Astrocyte (in vitro differentiated cells and primary cell): ENCODE measurements at regions not wholly inside any gene's neighbourhood (a gene's known extent, or its start where the extent isn't known, plus 50 kb on each side); places are given as distances from the start of the nearest gene placed in this dataset.

Source experiments
- DNase-seq: peaks from one replicate; pipeline ENCODE4 v3.0.0-alpha.2; 2010; ENCODE audit warnings: low read depth
- FAIRE-seq: peaks from 2 replicates; lab custom pipeline; 2011; peaks lifted over from hg19 to GRCh38; lab: Jason Lieb, UNC
- H2AFZ ChIP-seq: 2 replicates; pipeline ENCODE4 v1.6.0; 2012; ENCODE audit warnings: low read depth, low read length, inconsistent platforms
- H3K27ac ChIP-seq: 2 replicates; pipeline ENCODE4 v1.5.1; 2011; ENCODE audit warnings: low read depth, low read length, inconsistent platforms
- H3K27me3 ChIP-seq: 2 replicates; pipeline ENCODE4 v1.6.0; 2011; ENCODE audit warnings: low read length, inconsistent platforms; ENCODE audit not compliant: insufficient read depth
- H3K36me3 ChIP-seq: 2 replicates; pipeline ENCODE4 v1.5.1; 2011; ENCODE audit warnings: low read length, inconsistent platforms; ENCODE audit not compliant: insufficient read depth
- H3K4me1 ChIP-seq: 2 replicates; pipeline ENCODE4 v1.5.1; 2011; ENCODE audit warnings: low read length, inconsistent platforms; ENCODE audit not compliant: insufficient read depth
- H3K4me2 ChIP-seq: 2 replicates; pipeline ENCODE4 v1.6.0; 2012; ENCODE audit warnings: low read length, inconsistent platforms
- H3K4me3 ChIP-seq: 2 replicates; pipeline ENCODE4 v1.5.1; 2011; ENCODE audit warnings: low read depth, mild to moderate bottlenecking, low read length, inconsistent platforms; ENCODE audit not compliant: insufficient read depth
- H3K79me2 ChIP-seq: 2 replicates; pipeline ENCODE4 v1.6.0; 2012; ENCODE audit warnings: mild to moderate bottlenecking, low read length, inconsistent platforms; ENCODE audit not compliant: insufficient read depth
- H3K9ac ChIP-seq: 2 replicates; pipeline ENCODE4 v1.6.0; 2012; ENCODE audit warnings: mild to moderate bottlenecking, low read length, inconsistent platforms
- H3K9me3 ChIP-seq: 2 replicates; pipeline ENCODE4 v1.5.1; 2012; ENCODE audit warnings: low read depth, mild to moderate bottlenecking, low read length, inconsistent platforms; ENCODE audit not compliant: insufficient read depth
- H4K20me1 ChIP-seq: 2 replicates; pipeline ENCODE4 v1.6.0; 2012; ENCODE audit warnings: low read length, inconsistent platforms; ENCODE audit not compliant: insufficient read depth
- H3K27ac Mint-ChIP-seq: one replicate; pipeline ENCODE4 v1.8.0; 2021; ENCODE audit warnings: mild to moderate bottlenecking, mixed read lengths; ENCODE audit not compliant: unreplicated experiment
- H3K27me3 Mint-ChIP-seq: one replicate; pipeline ENCODE4 v1.8.0; 2021; ENCODE audit warnings: low read depth, mixed read lengths; ENCODE audit not compliant: unreplicated experiment
- H3K36me3 Mint-ChIP-seq: one replicate; pipeline ENCODE4 v1.8.0; 2021; ENCODE audit warnings: low read depth, mixed read lengths; ENCODE audit not compliant: unreplicated experiment
- H3K4me1 Mint-ChIP-seq: one replicate; pipeline ENCODE4 v1.8.0; 2021; ENCODE audit warnings: low read depth, mixed read lengths; ENCODE audit not compliant: unreplicated experiment
- H3K4me3 Mint-ChIP-seq: one replicate; pipeline ENCODE4 v1.8.0; 2021; ENCODE audit warnings: mild to moderate bottlenecking, moderate library complexity, mixed read lengths; ENCODE audit not compliant: unreplicated experiment
- H3K9me3 Mint-ChIP-seq: one replicate; pipeline ENCODE4 v1.8.0; 2021; ENCODE audit warnings: mild to moderate bottlenecking, mixed read lengths; ENCODE audit not compliant: unreplicated experiment
- EZH2 ChIP-seq: IDR thresholded peaks from 2 replicates; pipeline ENCODE4 v1.6.1; 2012; ENCODE audit warnings: mild to moderate bottlenecking, low read length, inconsistent platforms; ENCODE audit not compliant: insufficient read depth
- TF ChIP-seq, protein P1 (sequence below): IDR thresholded peaks from 2 replicates; pipeline ENCODE4 v1.5.1; 2011; ENCODE audit warnings: low read depth, mild to moderate bottlenecking, inconsistent platforms, low read length, moderate library complexity; ENCODE audit not compliant: insufficient read depth

DNA sequence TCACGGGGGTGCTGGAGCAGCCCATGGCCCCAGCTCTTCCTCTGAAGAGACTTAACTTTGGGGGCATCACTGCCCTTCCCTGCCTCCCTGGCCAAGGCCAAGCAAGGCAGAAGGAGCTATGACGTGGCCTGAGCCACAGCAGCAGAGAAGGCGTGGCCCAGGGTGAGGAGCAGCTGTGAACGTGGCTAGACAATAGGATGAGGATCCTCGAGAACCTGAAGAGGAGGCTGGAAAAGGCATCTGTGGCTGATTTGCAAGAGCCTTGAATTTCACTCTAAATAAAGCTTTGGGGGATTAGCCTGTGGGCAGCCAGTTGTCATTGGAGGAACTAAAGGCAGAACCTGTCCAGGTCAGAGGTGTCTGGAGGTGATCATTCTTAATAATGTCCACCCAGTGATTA lies 652.9 kb upstream of the ID2 start:
- no peaks in the 10 kb centered on the region for H3K36me3 Mint-ChIP-seq
- H3K27me3 Mint-ChIP-seq, result peaks cover 19% of the 10 kb centered on the region
- no peak overlapping the region for H3K4me3 Mint-ChIP-seq
- no peaks in the 10 kb centered on the region for H3K4me1 ChIP-seq
- no peak overlapping the region for H3K27ac ChIP-seq
- DNase-seq (no peak), FAIRE-seq (no peak)
- no peak overlapping the region for H3K9ac ChIP-seq
- H4K20me1 ChIP-seq, result no peaks in the 10 kb centered on the region
- H3K4me1 Mint-ChIP-seq, result no peaks in the 10 kb centered on the region
- H3K4me3 ChIP-seq, result no peak overlapping the region
- H3K36me3 ChIP-seq, result no peaks in the 10 kb centered on the region
- TF ChIP-seq, protein P1, sequence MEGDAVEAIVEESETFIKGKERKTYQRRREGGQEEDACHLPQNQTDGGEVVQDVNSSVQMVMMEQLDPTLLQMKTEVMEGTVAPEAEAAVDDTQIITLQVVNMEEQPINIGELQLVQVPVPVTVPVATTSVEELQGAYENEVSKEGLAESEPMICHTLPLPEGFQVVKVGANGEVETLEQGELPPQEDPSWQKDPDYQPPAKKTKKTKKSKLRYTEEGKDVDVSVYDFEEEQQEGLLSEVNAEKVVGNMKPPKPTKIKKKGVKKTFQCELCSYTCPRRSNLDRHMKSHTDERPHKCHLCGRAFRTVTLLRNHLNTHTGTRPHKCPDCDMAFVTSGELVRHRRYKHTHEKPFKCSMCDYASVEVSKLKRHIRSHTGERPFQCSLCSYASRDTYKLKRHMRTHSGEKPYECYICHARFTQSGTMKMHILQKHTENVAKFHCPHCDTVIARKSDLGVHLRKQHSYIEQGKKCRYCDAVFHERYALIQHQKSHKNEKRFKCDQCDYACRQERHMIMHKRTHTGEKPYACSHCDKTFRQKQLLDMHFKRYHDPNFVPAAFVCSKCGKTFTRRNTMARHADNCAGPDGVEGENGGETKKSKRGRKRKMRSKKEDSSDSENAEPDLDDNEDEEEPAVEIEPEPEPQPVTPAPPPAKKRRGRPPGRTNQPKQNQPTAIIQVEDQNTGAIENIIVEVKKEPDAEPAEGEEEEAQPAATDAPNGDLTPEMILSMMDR, result no peak
- TF ChIP-seq EZH2, result no peak
- H3K27me3 ChIP-seq, result no peaks in the 10 kb centered on the region
- no peak overlapping the region for H3K4me2 ChIP-seq
- H3K9me3 Mint-ChIP-seq, result peaks cover 10% of the 10 kb centered on the region
- no peaks in the 10 kb centered on the region for H3K79me2 ChIP-seq
- no peak overlapping the region for H3K27ac Mint-ChIP-seq
- no peaks in the 10 kb centered on the region for H3K9me3 ChIP-seq
- H2AFZ ChIP-seq, result no peak overlapping the region

DNA sequence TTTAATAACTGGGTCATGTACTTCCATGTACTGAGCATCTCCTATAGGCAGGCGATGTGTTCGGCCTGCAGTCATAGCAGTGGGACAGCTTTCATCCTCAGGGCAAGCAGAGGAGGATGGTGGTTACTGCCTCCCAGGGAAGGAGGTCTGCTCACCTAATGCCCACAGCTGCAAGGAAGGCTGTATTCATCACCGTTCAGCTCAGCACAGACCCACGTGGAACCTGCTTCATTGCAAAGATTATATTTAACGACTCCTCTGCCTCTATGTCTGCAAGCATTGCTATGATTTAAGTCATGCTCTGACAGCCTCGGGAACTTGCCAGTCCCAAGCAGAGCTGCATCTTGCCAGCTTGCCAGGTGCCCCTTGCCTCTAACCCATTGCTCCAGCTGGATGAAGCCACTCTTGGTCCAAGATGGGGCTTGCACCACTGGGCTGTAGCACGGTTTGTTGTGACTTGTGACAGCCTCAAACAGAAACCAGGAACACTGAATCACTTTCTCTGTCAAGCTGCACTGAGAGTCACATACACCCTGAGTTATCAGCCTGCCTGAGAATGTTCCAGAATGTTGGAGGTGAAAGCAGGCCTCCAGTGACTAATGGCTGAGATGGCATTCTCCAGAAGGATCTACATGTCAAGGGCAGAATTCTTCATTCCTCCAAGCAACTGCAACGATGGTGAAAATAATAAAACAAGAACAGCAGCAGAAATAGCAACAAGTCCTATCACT lies 651.1 kb upstream of the ID2 start:
- no peak overlapping the region for H3K27ac ChIP-seq
- no peak for DNase-seq
- H3K27me3 Mint-ChIP-seq, result peaks cover 24% of the 10 kb centered on the region

More for the DNA sequence above, 651.1 kb upstream of the ID2 start:
- Histone ChIP-seq H4K20me1 (no peaks in the 10 kb centered on the region), H2AFZ (no peak overlapping the region), H3K4me1 (no peaks in the 10 kb centered on the region), H3K27me3 (no peaks in the 10 kb centered on the region), H3K4me2 (no peak overlapping the region), H3K4me3 (no peak overlapping the region), H3K9me3 (no peaks in the 10 kb centered on the region), H3K79me2 (no peaks in the 10 kb centered on the region), H3K36me3 (no peaks in the 10 kb centered on the region), H3K9ac (no peak overlapping the region)
- H3K36me3 Mint-ChIP-seq, result no peaks in the 10 kb centered on the region
- TF ChIP-seq, protein P1, result no peak
- no peak for TF ChIP-seq EZH2
- H3K4me3 Mint-ChIP-seq, result no peak overlapping the region
- no peaks in the 10 kb centered on the region for H3K4me1 Mint-ChIP-seq
- FAIRE-seq, result no peak
- H3K9me3 Mint-ChIP-seq, result peaks cover 10% of the 10 kb centered on the region
- no peak overlapping the region for H3K27ac Mint-ChIP-seq
